SK-N-SH (cell line): ENCODE measurements at regions not wholly inside any gene's neighbourhood (a gene's known extent, or its start where the extent isn't known, plus 50 kb on each side); places are given as distances from the start of the nearest gene placed in this dataset.
A peak's percentile ranks its signal among the peaks of the same experiment; 100 is the strongest.

Experiments
- ELF1 ChIP-seq: IDR thresholded peaks from 2 replicates; pipeline ENCODE4 v1.4.0; 2012
- JUND ChIP-seq: IDR thresholded peaks from 2 replicates; pipeline ENCODE4 v1.4.0; 2012
- NRF1 ChIP-seq: IDR thresholded peaks from 2 replicates; pipeline ENCODE4 v1.6.1; 2012; ENCODE audit warnings: low read depth, mild to moderate bottlenecking, low read length
- RFX5 ChIP-seq: IDR thresholded peaks from 2 replicates; pipeline ENCODE4 v1.6.1; 2012; ENCODE audit warnings: mild to moderate bottlenecking, improper control_type of control experiment, low read length
- RXRA ChIP-seq: IDR thresholded peaks from 2 replicates; pipeline ENCODE4 v1.4.0; 2012; ENCODE audit warnings: low read depth, mild to moderate bottlenecking, borderline replicate concordance
- YY1 ChIP-seq: IDR thresholded peaks from 2 replicates; pipeline ENCODE4 v1.4.0; 2012; ENCODE audit warnings: low read depth, mild to moderate bottlenecking
- TF ChIP-seq, protein P1 (sequence below): fragments of 200-600 bp; sonication (generic); IDR thresholded peaks from 2 replicates; pipeline ENCODE4 v1.6.1; 2017; ENCODE audit warnings: antibody characterized with exemption, mild to moderate bottlenecking, moderate library complexity
- TF ChIP-seq, protein P2 (sequence below): IDR thresholded peaks from 2 replicates; pipeline ENCODE4 v1.4.0; 2012; ENCODE audit warnings: low read depth
- TF ChIP-seq, protein P3 (sequence below): IDR thresholded peaks from 2 replicates; pipeline ENCODE4 v1.6.1; 2012; ENCODE audit warnings: mild to moderate bottlenecking, low read depth, low read length, moderate library complexity
- TF ChIP-seq, protein P4 (sequence below): fragments of 150-350 bp; IDR thresholded peaks from 2 replicates; pipeline ENCODE4 v1.6.1; 2017; ENCODE audit warnings: antibody characterized with exemption, low read length, low read depth, borderline replicate concordance

GRCh38 chr1:8165595-8166360 lies 139.7 kb upstream of the ERRFI1 start:
- TF ChIP-seq, protein P1, sequence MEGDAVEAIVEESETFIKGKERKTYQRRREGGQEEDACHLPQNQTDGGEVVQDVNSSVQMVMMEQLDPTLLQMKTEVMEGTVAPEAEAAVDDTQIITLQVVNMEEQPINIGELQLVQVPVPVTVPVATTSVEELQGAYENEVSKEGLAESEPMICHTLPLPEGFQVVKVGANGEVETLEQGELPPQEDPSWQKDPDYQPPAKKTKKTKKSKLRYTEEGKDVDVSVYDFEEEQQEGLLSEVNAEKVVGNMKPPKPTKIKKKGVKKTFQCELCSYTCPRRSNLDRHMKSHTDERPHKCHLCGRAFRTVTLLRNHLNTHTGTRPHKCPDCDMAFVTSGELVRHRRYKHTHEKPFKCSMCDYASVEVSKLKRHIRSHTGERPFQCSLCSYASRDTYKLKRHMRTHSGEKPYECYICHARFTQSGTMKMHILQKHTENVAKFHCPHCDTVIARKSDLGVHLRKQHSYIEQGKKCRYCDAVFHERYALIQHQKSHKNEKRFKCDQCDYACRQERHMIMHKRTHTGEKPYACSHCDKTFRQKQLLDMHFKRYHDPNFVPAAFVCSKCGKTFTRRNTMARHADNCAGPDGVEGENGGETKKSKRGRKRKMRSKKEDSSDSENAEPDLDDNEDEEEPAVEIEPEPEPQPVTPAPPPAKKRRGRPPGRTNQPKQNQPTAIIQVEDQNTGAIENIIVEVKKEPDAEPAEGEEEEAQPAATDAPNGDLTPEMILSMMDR = peak; percentile 39; the same call in 1 of the 2 replicates
- TF ChIP-seq YY1 (no peak), RFX5 (no peak), NRF1 (no peak), JUND (no peak), ELF1 (no peak), RXRA (no peak)
- TF ChIP-seq, protein P2, sequence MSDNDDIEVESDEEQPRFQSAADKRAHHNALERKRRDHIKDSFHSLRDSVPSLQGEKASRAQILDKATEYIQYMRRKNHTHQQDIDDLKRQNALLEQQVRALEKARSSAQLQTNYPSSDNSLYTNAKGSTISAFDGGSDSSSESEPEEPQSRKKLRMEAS = no peak
- TF ChIP-seq, protein P3, sequence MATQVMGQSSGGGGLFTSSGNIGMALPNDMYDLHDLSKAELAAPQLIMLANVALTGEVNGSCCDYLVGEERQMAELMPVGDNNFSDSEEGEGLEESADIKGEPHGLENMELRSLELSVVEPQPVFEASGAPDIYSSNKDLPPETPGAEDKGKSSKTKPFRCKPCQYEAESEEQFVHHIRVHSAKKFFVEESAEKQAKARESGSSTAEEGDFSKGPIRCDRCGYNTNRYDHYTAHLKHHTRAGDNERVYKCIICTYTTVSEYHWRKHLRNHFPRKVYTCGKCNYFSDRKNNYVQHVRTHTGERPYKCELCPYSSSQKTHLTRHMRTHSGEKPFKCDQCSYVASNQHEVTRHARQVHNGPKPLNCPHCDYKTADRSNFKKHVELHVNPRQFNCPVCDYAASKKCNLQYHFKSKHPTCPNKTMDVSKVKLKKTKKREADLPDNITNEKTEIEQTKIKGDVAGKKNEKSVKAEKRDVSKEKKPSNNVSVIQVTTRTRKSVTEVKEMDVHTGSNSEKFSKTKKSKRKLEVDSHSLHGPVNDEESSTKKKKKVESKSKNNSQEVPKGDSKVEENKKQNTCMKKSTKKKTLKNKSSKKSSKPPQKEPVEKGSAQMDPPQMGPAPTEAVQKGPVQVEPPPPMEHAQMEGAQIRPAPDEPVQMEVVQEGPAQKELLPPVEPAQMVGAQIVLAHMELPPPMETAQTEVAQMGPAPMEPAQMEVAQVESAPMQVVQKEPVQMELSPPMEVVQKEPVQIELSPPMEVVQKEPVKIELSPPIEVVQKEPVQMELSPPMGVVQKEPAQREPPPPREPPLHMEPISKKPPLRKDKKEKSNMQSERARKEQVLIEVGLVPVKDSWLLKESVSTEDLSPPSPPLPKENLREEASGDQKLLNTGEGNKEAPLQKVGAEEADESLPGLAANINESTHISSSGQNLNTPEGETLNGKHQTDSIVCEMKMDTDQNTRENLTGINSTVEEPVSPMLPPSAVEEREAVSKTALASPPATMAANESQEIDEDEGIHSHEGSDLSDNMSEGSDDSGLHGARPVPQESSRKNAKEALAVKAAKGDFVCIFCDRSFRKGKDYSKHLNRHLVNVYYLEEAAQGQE = no peak
- TF ChIP-seq, protein P4, sequence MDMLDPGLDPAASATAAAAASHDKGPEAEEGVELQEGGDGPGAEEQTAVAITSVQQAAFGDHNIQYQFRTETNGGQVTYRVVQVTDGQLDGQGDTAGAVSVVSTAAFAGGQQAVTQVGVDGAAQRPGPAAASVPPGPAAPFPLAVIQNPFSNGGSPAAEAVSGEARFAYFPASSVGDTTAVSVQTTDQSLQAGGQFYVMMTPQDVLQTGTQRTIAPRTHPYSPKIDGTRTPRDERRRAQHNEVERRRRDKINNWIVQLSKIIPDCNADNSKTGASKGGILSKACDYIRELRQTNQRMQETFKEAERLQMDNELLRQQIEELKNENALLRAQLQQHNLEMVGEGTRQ = no peak
